ENCODE measurements at regions not wholly inside any gene's neighbourhood (a gene's known extent, or its start where the extent isn't known, plus 50 kb on each side); places are given as distances from the start of the nearest gene placed in this dataset.
A peak's percentile ranks its signal among the peaks of the same experiment; 100 is the strongest.

GRCh38 chr1:239799617-239800016 lies 292.1 kb upstream of the FMN2 start:
- no CpG with 5 or more reads among the region's 3 CpGs for WGBS (ENCODE audit: insufficient coverage)

GRCh38 chr1:239800861-239801260 lies 290.8 kb upstream of the FMN2 start:
- Histone ChIP-seq H3K9me3 (replicated peaks; ENCODE audit: control insufficient read depth, low read depth, low read length) (no peaks in the 10 kb centered on the region), H3K4me3 (ENCODE audit: low read length) (no peak overlapping the region), H3K27ac (ENCODE audit: low read length) (no peak overlapping the region), H3K27me3 (ENCODE audit: control insufficient read depth, insufficient read depth, low read length) (no peaks in the 10 kb centered on the region), H3K4me1 (ENCODE audit: control insufficient read depth, insufficient read depth, low read length) (peaks cover under 1% of the 10 kb centered on the region), H3K36me3 (ENCODE audit: control insufficient read depth, insufficient read depth, low read length) (no peaks in the 10 kb centered on the region)
- WGBS (ENCODE audit: insufficient coverage), result no CpG with 5 or more reads among the region's 3 CpGs
- DNase-seq, result no peak

More at GRCh38 chr1:239799617-239800016, 292.1 kb upstream of the FMN2 start:
- Histone ChIP-seq H3K36me3 (ENCODE audit: control insufficient read depth, insufficient read depth, low read length) (no peaks in the 10 kb centered on the region), H3K4me1 (ENCODE audit: control insufficient read depth, insufficient read depth, low read length) (no peaks in the 10 kb centered on the region), H3K9me3 (replicated peaks; ENCODE audit: control insufficient read depth, low read depth, low read length) (no peaks in the 10 kb centered on the region), H3K27ac (ENCODE audit: low read length) (no peak overlapping the region), H3K4me3 (ENCODE audit: low read length) (no peak overlapping the region), H3K27me3 (ENCODE audit: control insufficient read depth, insufficient read depth, low read length) (no peaks in the 10 kb centered on the region)
- no peak for DNase-seq

- no CpG with 5 or more reads among the region's 3 CpGs for WGBS (ENCODE audit: insufficient coverage)
- Histone ChIP-seq H3K27me3 (ENCODE audit: control insufficient read depth, insufficient read depth, low read length) (no peaks in the 10 kb centered on the region), H3K4me3 (ENCODE audit: low read length) (no peak overlapping the region), H3K27ac (ENCODE audit: low read length) (no peak overlapping the region), H3K36me3 (ENCODE audit: control insufficient read depth, insufficient read depth, low read length) (no peaks in the 10 kb centered on the region), H3K4me1 (ENCODE audit: control insufficient read depth, insufficient read depth, low read length) (peaks cover 4% of the 10 kb centered on the region), H3K9me3 (replicated peaks; ENCODE audit: control insufficient read depth, low read depth, low read length) (no peaks in the 10 kb centered on the region)
- DNase-seq, result no peak
Measured at GRCh38 chr1:239802275-239802674, 289.4 kb upstream of the FMN2 start.

- no peaks in the 10 kb centered on the region for H3K27me3 ChIP-seq (ENCODE audit: control insufficient read depth, insufficient read depth, low read length)
- no peaks in the 10 kb centered on the region for H3K36me3 ChIP-seq (ENCODE audit: control insufficient read depth, insufficient read depth, low read length)
- no peak overlapping the region for H3K4me3 ChIP-seq (ENCODE audit: low read length)
- no peak for DNase-seq
- no peak overlapping the region for H3K27ac ChIP-seq (ENCODE audit: low read length)
- no CpG with 5 or more reads among the region's 6 CpGs for WGBS (ENCODE audit: insufficient coverage)
- H3K4me1 ChIP-seq (ENCODE audit: control insufficient read depth, insufficient read depth, low read length), result peaks cover 4% of the 10 kb centered on the region
- H3K9me3 ChIP-seq (replicated peaks; ENCODE audit: control insufficient read depth, low read depth, low read length), result no peaks in the 10 kb centered on the region
Measured at GRCh38 chr1:239803781-239804180, 287.9 kb upstream of the FMN2 start.

- Histone ChIP-seq H3K27ac (ENCODE audit: low read length) (no peak overlapping the region), H3K4me3 (ENCODE audit: low read length) (no peak overlapping the region), H3K27me3 (ENCODE audit: control insufficient read depth, insufficient read depth, low read length) (no peaks in the 10 kb centered on the region), H3K36me3 (ENCODE audit: control insufficient read depth, insufficient read depth, low read length) (no peaks in the 10 kb centered on the region), H3K4me1 (ENCODE audit: control insufficient read depth, insufficient read depth, low read length) (peaks cover 4% of the 10 kb centered on the region), H3K9me3 (replicated peaks; ENCODE audit: control insufficient read depth, low read depth, low read length) (no peaks in the 10 kb centered on the region)
- 100% methylated on average over 1 of the region's 4 CpGs for WGBS (ENCODE audit: insufficient coverage)
- no peak for DNase-seq
Measured at GRCh38 chr1:239804266-239804665, 287.4 kb upstream of the FMN2 start.

- DNase-seq, result no peak
- H3K27ac ChIP-seq (ENCODE audit: low read length), result no peak overlapping the region
- WGBS (ENCODE audit: insufficient coverage), result no CpG with 5 or more reads among the region's 4 CpGs
Measured at GRCh38 chr1:239805042-239805441, 286.6 kb upstream of the FMN2 start.

GRCh38 chr1:239805851-239806772 lies 285.6 kb upstream of the FMN2 start:
- Histone ChIP-seq H3K36me3 (ENCODE audit: control insufficient read depth, insufficient read depth, low read length) (no peaks in the 10 kb centered on the region), H3K4me1 (ENCODE audit: control insufficient read depth, insufficient read depth, low read length) (peaks cover 12% of the 10 kb centered on the region), H3K9me3 (replicated peaks; ENCODE audit: control insufficient read depth, low read depth, low read length) (no peaks in the 10 kb centered on the region), H3K4me3 (ENCODE audit: low read length) (no peak overlapping the region), H3K27me3 (ENCODE audit: control insufficient read depth, insufficient read depth, low read length) (no peaks in the 10 kb centered on the region), H3K27ac (ENCODE audit: low read length) (peak overlapping the region; percentile 21)
- DNase-seq, result peak; percentile 65
- WGBS (ENCODE audit: insufficient coverage), result 26% methylated on average over 5 of the region's 10 CpGs

More at GRCh38 chr1:239805042-239805441, 286.6 kb upstream of the FMN2 start:
- Histone ChIP-seq H3K9me3 (replicated peaks; ENCODE audit: control insufficient read depth, low read depth, low read length) (no peaks in the 10 kb centered on the region), H3K4me3 (ENCODE audit: low read length) (no peak overlapping the region), H3K4me1 (ENCODE audit: control insufficient read depth, insufficient read depth, low read length) (peaks cover 8% of the 10 kb centered on the region), H3K36me3 (ENCODE audit: control insufficient read depth, insufficient read depth, low read length) (no peaks in the 10 kb centered on the region), H3K27me3 (ENCODE audit: control insufficient read depth, insufficient read depth, low read length) (no peaks in the 10 kb centered on the region)

GRCh38 chr1:239806897-239807296 lies 284.8 kb upstream of the FMN2 start:
- no peaks in the 10 kb centered on the region for H3K27me3 ChIP-seq (ENCODE audit: control insufficient read depth, insufficient read depth, low read length)
- H3K27ac ChIP-seq (ENCODE audit: low read length), result no peak overlapping the region
- WGBS (ENCODE audit: insufficient coverage), result no CpG with 5 or more reads among the region's 2 CpGs
- DNase-seq, result no peak
- H3K4me3 ChIP-seq (ENCODE audit: low read length), result no peak overlapping the region
- no peaks in the 10 kb centered on the region for H3K36me3 ChIP-seq (ENCODE audit: control insufficient read depth, insufficient read depth, low read length)
- H3K4me1 ChIP-seq (ENCODE audit: control insufficient read depth, insufficient read depth, low read length), result peaks cover 13% of the 10 kb centered on the region
- H3K9me3 ChIP-seq (replicated peaks; ENCODE audit: control insufficient read depth, low read depth, low read length), result no peaks in the 10 kb centered on the region

- Histone ChIP-seq H3K4me1 (ENCODE audit: control insufficient read depth, insufficient read depth, low read length) (peaks cover 13% of the 10 kb centered on the region), H3K36me3 (ENCODE audit: control insufficient read depth, insufficient read depth, low read length) (no peaks in the 10 kb centered on the region), H3K27me3 (ENCODE audit: control insufficient read depth, insufficient read depth, low read length) (no peaks in the 10 kb centered on the region), H3K27ac (ENCODE audit: low read length) (peak overlapping the region; percentile 26), H3K4me3 (ENCODE audit: low read length) (no peak overlapping the region), H3K9me3 (replicated peaks; ENCODE audit: control insufficient read depth, low read depth, low read length) (no peaks in the 10 kb centered on the region)
- DNase-seq, result peak; percentile 94
Measured at GRCh38 chr1:239807361-239807760, 284.3 kb upstream of the FMN2 start.

- H3K4me3 ChIP-seq (ENCODE audit: low read length), result no peak overlapping the region
Measured at GRCh38 chr1:239810061-239810481, 281.6 kb upstream of the FMN2 start.

More at GRCh38 chr1:239810061-239810481, 281.6 kb upstream of the FMN2 start:
- peak; percentile 56 for DNase-seq
- no peak overlapping the region for H3K27ac ChIP-seq (ENCODE audit: low read length)
- H3K4me1 ChIP-seq (ENCODE audit: control insufficient read depth, insufficient read depth, low read length), result peaks cover 16% of the 10 kb centered on the region
- H3K36me3 ChIP-seq (ENCODE audit: control insufficient read depth, insufficient read depth, low read length), result no peaks in the 10 kb centered on the region
- 39% methylated on average over 6 of the region's 8 CpGs for WGBS (ENCODE audit: insufficient coverage)
- no peaks in the 10 kb centered on the region for H3K27me3 ChIP-seq (ENCODE audit: control insufficient read depth, insufficient read depth, low read length)
- H3K9me3 ChIP-seq (replicated peaks; ENCODE audit: control insufficient read depth, low read depth, low read length), result no peaks in the 10 kb centered on the region
